HCT116 (cell line): ENCODE measurements at regions not wholly inside any gene's neighbourhood (a gene's known extent, or its start where the extent isn't known, plus 50 kb on each side); places are given as distances from the start of the nearest gene placed in this dataset.

ENCODE experiments used
- ATAC-seq: fragments of 200-7000 bp; cut with Tn5 transposase; 2 replicates; pipeline ENCODE4 v1.9.1; 2020; ENCODE audit warnings: mild to moderate bottlenecking, moderate library complexity
- BruUV-seq: library from RNA; stranded (reverse); fragments of 400-500 nt; replicated peaks from 2 replicates; lab custom pipeline; 2021; lab: Mats Ljungman, UMichigan
- CTCF ChIA-PET: fragments of 300-600 bp; sonication (Branson Sonifier 250); formaldehyde crosslinking; loops from one replicate; lab custom pipeline; 2021; ENCODE audit warnings: antibody characterized with exemption; lab: Charles Lee
- POLR2A ChIA-PET: fragments of 300-600, 350-600 bp; sonication (Branson Sonifier 250); formaldehyde crosslinking; loops from one replicate; lab custom pipeline; 2021; ENCODE audit warnings: antibody characterized with exemption; lab: Charles Lee
- RAD21 ChIA-PET, 2 experiments: fragments of 300-600 bp; sonication (Branson Sonifier 250); formaldehyde crosslinking; loops; one replicate each; lab custom pipeline; 2023; ENCODE audit warnings: low total read pairs in 2 of 2; ENCODE audit not compliant: uncharacterized antibody in 2 of 2, unreplicated experiment in 2 of 2, low non-redundant PET in 1 of 2; lab: Charles Lee
- DNase-seq: peaks from one replicate; pipeline ENCODE4 v3.0.0-alpha.2; 2010; ENCODE audit warnings: low read depth, low spot score
- H2AFZ ChIP-seq: fragments of 200-600 bp; shearing (Covaris generic), sonication (generic); 2 replicates; pipeline ENCODE4 v1.6.1; 2017; ENCODE audit warnings: low read depth, mixed run types, mixed read lengths, antibody characterized with exemption, low read length; ENCODE audit not compliant: poor library complexity, severe bottlenecking
- H3K27ac ChIP-seq: 2 replicates; pipeline ENCODE4 v1.5.1; 2012; ENCODE audit warnings: low read depth, low read length
- H3K27me3 ChIP-seq: fragments of 200-600 bp; sonication (generic); 2 replicates; pipeline ENCODE4 v1.6.1; 2016; ENCODE audit warnings: mixed run types, low read length, mixed read lengths; ENCODE audit not compliant: insufficient read depth
- H3K36me3 ChIP-seq, 2 experiments: fragments of 200-500 bp in 1 of 2; fragments of 200-600 bp in 1 of 2; sonication (Bioruptor generic) in 1 of 2; sonication (generic) in 1 of 2; 2 replicates each; pipeline versions ENCODE4 v1.5.1 to v1.6.1; 2014 to 2016; ENCODE audit warnings: low read length in 2 of 2, inconsistent platforms in 1 of 2, mixed read lengths in 1 of 2, mixed run types in 1 of 2; ENCODE audit not compliant: insufficient read depth in 2 of 2, control insufficient read depth in 1 of 2
- H3K4me1 ChIP-seq, 2 experiments: fragments of 200-600 bp in 1 of 2; sonication (generic) in 1 of 2; 2 replicates each; pipeline versions ENCODE4 v1.5.1 to v1.6.1; 2012 to 2017; ENCODE audit warnings: low read length in 2 of 2, inconsistent platforms in 1 of 2, mild to moderate bottlenecking in 1 of 2, mixed read lengths in 1 of 2, mixed run types in 1 of 2, moderate library complexity in 1 of 2; ENCODE audit not compliant: insufficient read depth in 2 of 2, control insufficient read depth in 1 of 2
- H3K4me2 ChIP-seq: fragments of 200-600 bp; sonication (generic); 2 replicates; pipeline ENCODE4 v1.6.1; 2017; ENCODE audit warnings: mixed run types, low read length, mixed read lengths
- H3K4me3 ChIP-seq, 2 experiments: fragments of 200-600 bp in 1 of 2; sonication (generic) in 1 of 2; replicated peaks in 1 of 2; 2 replicates each; pipeline ENCODE4 v1.5.1; 2011 to 2016; ENCODE audit warnings: low read length in 2 of 2, control low read depth in 1 of 2, low read depth in 1 of 2, mild to moderate bottlenecking in 1 of 2, mixed read lengths in 1 of 2, mixed run types in 1 of 2
- H3K79me2 ChIP-seq: fragments of 200-600 bp; sonication (generic); 2 replicates; pipeline ENCODE4 v1.6.1; 2017; ENCODE audit warnings: mild to moderate bottlenecking, mixed run types, low read length, moderate library complexity, mixed read lengths; ENCODE audit not compliant: insufficient read depth
- H3K9ac ChIP-seq: fragments of 200-600 bp; sonication (generic); 2 replicates; pipeline ENCODE4 v1.6.1; 2016; ENCODE audit warnings: low read length, mixed read lengths
- H3K9me2 ChIP-seq: fragments of 200-600 bp; sonication (generic), shearing (Covaris generic); 2 replicates; pipeline ENCODE4 v1.6.1; 2017; ENCODE audit warnings: mixed run types, mild to moderate bottlenecking, moderate library complexity; ENCODE audit not compliant: insufficient read depth
- H3K9me3 ChIP-seq, 2 experiments: fragments of 200-500 bp in 1 of 2; fragments of 200-600 bp in 1 of 2; sonication (Bioruptor generic) in 1 of 2; sonication (generic) in 1 of 2; 2 replicates each; pipeline ENCODE4 v1.6.1; 2014 to 2017; ENCODE audit warnings: low read length in 2 of 2, mixed read lengths in 2 of 2, inconsistent platforms in 1 of 2, low read depth in 1 of 2, mild to moderate bottlenecking in 1 of 2, mixed run types in 1 of 2, moderate library complexity in 1 of 2; ENCODE audit not compliant: control insufficient read depth in 1 of 2, insufficient read depth in 1 of 2
- H4K20me1 ChIP-seq: fragments of 200-600 bp; sonication (generic), shearing (Covaris generic); 2 replicates; pipeline ENCODE4 v1.6.1; 2017; ENCODE audit warnings: mixed run types, mild to moderate bottlenecking, moderate library complexity; ENCODE audit not compliant: insufficient read depth
- ATF3 ChIP-seq: IDR thresholded peaks from 2 replicates; pipeline ENCODE4 v1.6.1; 2012
- CBX3 ChIP-seq: IDR thresholded peaks from 2 replicates; pipeline ENCODE4 v1.6.1; 2012; ENCODE audit warnings: low read depth
- CEBPB ChIP-seq: IDR thresholded peaks from 2 replicates; pipeline ENCODE4 v1.6.1; 2012; ENCODE audit warnings: low read depth
- CTCF ChIP-seq, 3 experiments: fragments of 200-600 bp in 1 of 3; sonication (generic) in 1 of 3; IDR thresholded peaks in 2 of 3; conservative IDR thresholded peaks in 1 of 3; 2 replicates each; pipeline ENCODE4 v1.5.1; 2012 to 2017; ENCODE audit warnings: low read depth in 2 of 3, low read length in 2 of 3, antibody characterized with exemption in 1 of 3, borderline replicate concordance in 1 of 3, control low read depth in 1 of 3, mild to moderate bottlenecking in 1 of 3, mixed read lengths in 1 of 3, mixed run types in 1 of 3, moderate library complexity in 1 of 3; ENCODE audit not compliant: insufficient read depth in 1 of 3
- EGR1 ChIP-seq: IDR thresholded peaks from 2 replicates; pipeline ENCODE4 v1.6.1; 2012; ENCODE audit warnings: low read depth
- ELF1 ChIP-seq: IDR thresholded peaks from 2 replicates; pipeline ENCODE4 v1.6.1; 2012; ENCODE audit warnings: low read depth, borderline replicate concordance
- EZH2 ChIP-seq: fragments of 200-600 bp; sonication (generic); IDR thresholded peaks from 2 replicates; pipeline ENCODE4 v1.6.1; 2017; ENCODE audit warnings: antibody characterized with exemption, mixed run types
- EZH2phosphoT487 ChIP-seq: fragments of 200-600 bp; IDR thresholded peaks from 2 replicates; pipeline ENCODE4 v1.6.1; 2018; ENCODE audit warnings: antibody characterized with exemption, borderline replicate concordance
- FOSL1 ChIP-seq: IDR thresholded peaks from 2 replicates; pipeline ENCODE4 v1.6.1; 2012; ENCODE audit warnings: low read depth
- JUND ChIP-seq: IDR thresholded peaks from 2 replicates; pipeline ENCODE4 v1.6.1; 2012
- POLR2A ChIP-seq: IDR thresholded peaks from 2 replicates; pipeline ENCODE4 v1.7.0; 2011; ENCODE audit warnings: borderline replicate concordance; ENCODE audit not compliant: insufficient read depth, insufficient read length; ENCODE audit errors: extremely low read depth
- POLR2AphosphoS5 ChIP-seq: IDR thresholded peaks from 2 replicates; pipeline ENCODE4 v1.6.1; 2011; ENCODE audit warnings: mild to moderate bottlenecking, low read depth, low read length, moderate library complexity
- RAD21 ChIP-seq: IDR thresholded peaks from 2 replicates; pipeline ENCODE4 v1.6.1; 2012; ENCODE audit warnings: low read depth, mild to moderate bottlenecking
- REST ChIP-seq: IDR thresholded peaks from 2 replicates; pipeline ENCODE4 v1.6.1; 2012; ENCODE audit warnings: low read depth
- SIN3A ChIP-seq: IDR thresholded peaks from 2 replicates; pipeline ENCODE4 v1.6.1; 2012; ENCODE audit warnings: low read depth
- SRF ChIP-seq: IDR thresholded peaks from 2 replicates; pipeline ENCODE4 v1.6.1; 2012; ENCODE audit warnings: low read depth
- TCF7L2 ChIP-seq: IDR thresholded peaks from 2 replicates; pipeline ENCODE4 v1.7.0; 2011; ENCODE audit warnings: borderline replicate concordance, inconsistent platforms; ENCODE audit not compliant: insufficient read depth, insufficient read length; ENCODE audit errors: extremely low read depth
- YY1 ChIP-seq: IDR thresholded peaks from 2 replicates; pipeline ENCODE4 v1.6.1; 2011; ENCODE audit warnings: low read length, low read depth, moderate library complexity, mild to moderate bottlenecking; ENCODE audit not compliant: insufficient replicate concordance; ENCODE audit errors: extremely low read depth
- ZBTB33 ChIP-seq: IDR thresholded peaks from 2 replicates; pipeline ENCODE4 v1.6.1; 2011; ENCODE audit warnings: mild to moderate bottlenecking, low read length, moderate library complexity; ENCODE audit not compliant: insufficient replicate concordance; ENCODE audit errors: extremely low read depth
- ZNF274 ChIP-seq: fragments of 200-500 bp; sonication (Bioruptor generic); IDR thresholded peaks from 2 replicates; pipeline ENCODE4 v1.6.1; 2014; ENCODE audit warnings: mild to moderate bottlenecking, low read depth, low read length, inconsistent platforms
- intact Hi-C: fragments of 100-400 bp; cut with micrococcal nuclease; formaldehyde crosslinking; loops from 2 replicates; pipeline ENCODE4 v1.10.0; 2022

- H3K9me2 ChIP-seq: no peaks in the 10 kb centered on the region
- DNase-seq: no peak
- TF ChIP-seq CTCF (IDR thresholded peaks at IDR 0.05 in 2 of 3, conservative IDR thresholded peaks at IDR 0.05 in 1 of 3; ENCODE audit: borderline replicate concordance in 1 of 3, insufficient read depth in 1 of 3, low read depth in 2 of 3, low read length in 2 of 3) (no peak), SIN3A (no peak), SRF (no peak), EGR1 (no peak), FOSL1 (no peak), ZNF274 (no peak), EZH2phosphoT487 (no peak), YY1 (no peak), TCF7L2 (no peak), ELF1 (no peak), POLR2AphosphoS5 (no peak), EZH2 (no peak), CBX3 (no peak), RAD21 (no peak), ZBTB33 (no peak), ATF3 (no peak), CEBPB (no peak), REST (no peak), POLR2A (no peak), JUND (no peak)
- TF ChIP-seq, all 23 proteins: peak for 0
- Histone ChIP-seq H3K79me2 (no peaks in the 10 kb centered on the region), H3K4me1 (peaks cover 0 to under 1% of the 10 kb centered on the region in 2 experiments; a peak in 1 of 4 replicates), H3K9ac (no peak overlapping the region), H4K20me1 (no peaks in the 10 kb centered on the region), H3K9me3 (no peaks in the 10 kb centered on the region), H3K4me3 (no peak overlapping the region), H3K27me3 (no peaks in the 10 kb centered on the region), H2AFZ (no peak overlapping the region), H3K36me3 (no peaks in the 10 kb centered on the region), H3K4me2 (no peak overlapping the region), H3K27ac (no peak overlapping the region)
- ChIA-PET CTCF (interaction anchor here (0.7 kb wide), 1 partner anchor 50 kb away, joined by 3 read pairs; no protein-coding TSS in a partner anchor), POLR2A (no interaction called here), RAD21 (no interaction called here)
- intact Hi-C loops: no loop called here
- no TSS peak for BruUV-seq
- no peak for ATAC-seq
Observed at GRCh38 chr6:3928111-3928510, 78.9 kb downstream of the FAM50B start.
